ENCODE measurements at regions not wholly inside any gene's neighbourhood (a gene's known extent, or its start where the extent isn't known, plus 50 kb on each side); places are given as distances from the start of the nearest gene placed in this dataset.

GRCh38 chr13:37368501-37368900 lies 230.1 kb downstream of the POSTN start:
- TF ChIP-seq EZH2 (IDR thresholded peaks at IDR 0.05; ENCODE audit: low read length, missing control alignments) (no peak), CTCF (conservative IDR thresholded peaks at IDR 0.05 in 1 of 2, IDR thresholded peaks at IDR 0.05 in 1 of 2; ENCODE audit: low read depth in 1 of 2, low read length in 2 of 2) (no peak)

All from fibroblast of lung (primary cell).